ENCODE measurements at regions not wholly inside any gene's neighbourhood (a gene's known extent, or its start where the extent isn't known, plus 50 kb on each side); places are given as distances from the start of the nearest gene placed in this dataset.

GRCh38 chr3:181253796-181254195 lies 264.3 kb upstream of the DNAJC19 start:
- TF ChIP-seq, protein P1, sequence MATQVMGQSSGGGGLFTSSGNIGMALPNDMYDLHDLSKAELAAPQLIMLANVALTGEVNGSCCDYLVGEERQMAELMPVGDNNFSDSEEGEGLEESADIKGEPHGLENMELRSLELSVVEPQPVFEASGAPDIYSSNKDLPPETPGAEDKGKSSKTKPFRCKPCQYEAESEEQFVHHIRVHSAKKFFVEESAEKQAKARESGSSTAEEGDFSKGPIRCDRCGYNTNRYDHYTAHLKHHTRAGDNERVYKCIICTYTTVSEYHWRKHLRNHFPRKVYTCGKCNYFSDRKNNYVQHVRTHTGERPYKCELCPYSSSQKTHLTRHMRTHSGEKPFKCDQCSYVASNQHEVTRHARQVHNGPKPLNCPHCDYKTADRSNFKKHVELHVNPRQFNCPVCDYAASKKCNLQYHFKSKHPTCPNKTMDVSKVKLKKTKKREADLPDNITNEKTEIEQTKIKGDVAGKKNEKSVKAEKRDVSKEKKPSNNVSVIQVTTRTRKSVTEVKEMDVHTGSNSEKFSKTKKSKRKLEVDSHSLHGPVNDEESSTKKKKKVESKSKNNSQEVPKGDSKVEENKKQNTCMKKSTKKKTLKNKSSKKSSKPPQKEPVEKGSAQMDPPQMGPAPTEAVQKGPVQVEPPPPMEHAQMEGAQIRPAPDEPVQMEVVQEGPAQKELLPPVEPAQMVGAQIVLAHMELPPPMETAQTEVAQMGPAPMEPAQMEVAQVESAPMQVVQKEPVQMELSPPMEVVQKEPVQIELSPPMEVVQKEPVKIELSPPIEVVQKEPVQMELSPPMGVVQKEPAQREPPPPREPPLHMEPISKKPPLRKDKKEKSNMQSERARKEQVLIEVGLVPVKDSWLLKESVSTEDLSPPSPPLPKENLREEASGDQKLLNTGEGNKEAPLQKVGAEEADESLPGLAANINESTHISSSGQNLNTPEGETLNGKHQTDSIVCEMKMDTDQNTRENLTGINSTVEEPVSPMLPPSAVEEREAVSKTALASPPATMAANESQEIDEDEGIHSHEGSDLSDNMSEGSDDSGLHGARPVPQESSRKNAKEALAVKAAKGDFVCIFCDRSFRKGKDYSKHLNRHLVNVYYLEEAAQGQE (IDR thresholded peaks at IDR 0.05; ENCODE audit: insufficient read depth in 1 of 2, low read depth in 2 of 2, low read length in 2 of 2): no peak
- TF ChIP-seq FOXP2 (optimal IDR thresholded peaks at IDR 0.05; ENCODE audit: borderline replicate concordance, extremely low read depth, extremely low read length, insufficient read depth) (no peak), TAF1 (IDR thresholded peaks at IDR 0.05; ENCODE audit: borderline replicate concordance, insufficient read depth, low read length) (no peak)

Data from PFSK-1 (cell line).